NB4 (cell line): ENCODE measurements at regions not wholly inside any gene's neighbourhood (a gene's known extent, or its start where the extent isn't known, plus 50 kb on each side); places are given as distances from the start of the nearest gene placed in this dataset.

Experiments used
- MYC ChIP-seq: IDR thresholded peaks from 2 replicates; pipeline ENCODE4 v1.6.1; 2011; ENCODE audit warnings: low read depth, low read length
- POLR2A ChIP-seq: IDR thresholded peaks from 2 replicates; pipeline ENCODE4 v1.6.1; 2011; ENCODE audit warnings: mild to moderate bottlenecking; ENCODE audit not compliant: insufficient read length; ENCODE audit errors: extremely low read depth
- TF ChIP-seq, protein P1 (sequence below): IDR thresholded peaks from 2 replicates; pipeline ENCODE4 v1.6.1; 2011; ENCODE audit warnings: low read depth, low read length
- TF ChIP-seq, protein P2 (sequence below): IDR thresholded peaks from one replicate; pipeline ENCODE4 v1.5.1; 2012; ENCODE audit warnings: low read depth, low read length

DNA sequence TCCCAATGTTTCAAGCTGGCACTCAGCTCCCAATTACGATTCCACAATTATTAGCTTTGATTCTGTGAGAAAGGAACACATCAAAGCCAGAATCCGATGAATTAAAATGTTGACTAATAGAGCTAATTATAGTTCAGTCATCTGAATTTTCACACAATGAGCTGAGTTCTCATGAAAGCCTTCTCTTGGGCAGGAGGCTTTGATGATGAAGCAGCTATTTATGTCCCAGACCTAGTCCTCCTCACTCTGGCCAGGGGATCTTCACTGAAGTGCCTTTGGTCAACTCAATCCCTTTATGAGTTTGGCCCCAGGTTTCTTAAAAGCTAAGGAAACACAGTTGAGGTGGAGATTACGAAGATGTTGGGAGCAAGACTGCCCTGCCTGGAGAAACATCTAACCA is 74.7 kb upstream of the PPM1B start:
- TF ChIP-seq, protein P1, sequence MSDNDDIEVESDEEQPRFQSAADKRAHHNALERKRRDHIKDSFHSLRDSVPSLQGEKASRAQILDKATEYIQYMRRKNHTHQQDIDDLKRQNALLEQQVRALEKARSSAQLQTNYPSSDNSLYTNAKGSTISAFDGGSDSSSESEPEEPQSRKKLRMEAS = no peak
- TF ChIP-seq, protein P2, sequence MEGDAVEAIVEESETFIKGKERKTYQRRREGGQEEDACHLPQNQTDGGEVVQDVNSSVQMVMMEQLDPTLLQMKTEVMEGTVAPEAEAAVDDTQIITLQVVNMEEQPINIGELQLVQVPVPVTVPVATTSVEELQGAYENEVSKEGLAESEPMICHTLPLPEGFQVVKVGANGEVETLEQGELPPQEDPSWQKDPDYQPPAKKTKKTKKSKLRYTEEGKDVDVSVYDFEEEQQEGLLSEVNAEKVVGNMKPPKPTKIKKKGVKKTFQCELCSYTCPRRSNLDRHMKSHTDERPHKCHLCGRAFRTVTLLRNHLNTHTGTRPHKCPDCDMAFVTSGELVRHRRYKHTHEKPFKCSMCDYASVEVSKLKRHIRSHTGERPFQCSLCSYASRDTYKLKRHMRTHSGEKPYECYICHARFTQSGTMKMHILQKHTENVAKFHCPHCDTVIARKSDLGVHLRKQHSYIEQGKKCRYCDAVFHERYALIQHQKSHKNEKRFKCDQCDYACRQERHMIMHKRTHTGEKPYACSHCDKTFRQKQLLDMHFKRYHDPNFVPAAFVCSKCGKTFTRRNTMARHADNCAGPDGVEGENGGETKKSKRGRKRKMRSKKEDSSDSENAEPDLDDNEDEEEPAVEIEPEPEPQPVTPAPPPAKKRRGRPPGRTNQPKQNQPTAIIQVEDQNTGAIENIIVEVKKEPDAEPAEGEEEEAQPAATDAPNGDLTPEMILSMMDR = no peak
- no peak for TF ChIP-seq POLR2A
- TF ChIP-seq MYC = no peak
